ENCODE measurements at regions not wholly inside any gene's neighbourhood (a gene's known extent, or its start where the extent isn't known, plus 50 kb on each side); places are given as distances from the start of the nearest gene placed in this dataset.

DNA sequence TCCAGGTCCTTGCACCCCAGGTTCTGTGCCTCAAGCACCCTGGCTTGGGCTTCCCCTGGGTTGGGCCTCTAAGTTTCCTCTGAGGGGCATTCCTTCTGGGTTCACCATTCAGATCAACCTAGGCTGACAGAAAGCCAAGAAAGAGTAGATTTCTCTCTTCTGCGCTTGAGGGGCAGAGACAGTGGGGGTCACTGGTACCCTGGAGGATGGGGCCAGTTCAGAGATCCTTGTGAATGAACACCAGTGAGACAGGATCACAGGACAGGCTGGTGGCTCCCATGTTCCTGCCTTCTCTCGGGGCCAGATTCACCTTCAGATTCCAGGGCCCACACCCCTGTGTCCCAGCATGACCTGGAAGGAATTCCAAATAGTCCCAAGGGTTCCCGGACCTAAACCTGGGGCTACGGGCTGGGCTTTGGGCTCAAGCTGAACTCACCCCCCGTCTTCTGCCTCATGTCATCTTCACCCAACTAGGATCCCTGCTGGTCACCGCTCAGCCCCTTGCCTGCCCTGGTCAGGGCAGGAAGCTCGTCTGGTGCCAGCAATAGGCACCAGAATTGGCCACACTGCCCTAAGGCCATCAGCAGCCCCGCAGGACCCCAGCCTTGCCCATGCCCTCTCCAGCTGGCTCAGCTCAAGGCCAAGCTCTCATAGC, 91.8 kb upstream of the MVB12B start:
- TF ChIP-seq SIN3A (IDR thresholded peaks at IDR 0.05; ENCODE audit: borderline replicate concordance, insufficient read depth, low read length), result no peak
- no peak for TF ChIP-seq POLR2AphosphoS5 (IDR thresholded peaks at IDR 0.05; ENCODE audit: low read depth, low read length)
- TF ChIP-seq, protein P1, sequence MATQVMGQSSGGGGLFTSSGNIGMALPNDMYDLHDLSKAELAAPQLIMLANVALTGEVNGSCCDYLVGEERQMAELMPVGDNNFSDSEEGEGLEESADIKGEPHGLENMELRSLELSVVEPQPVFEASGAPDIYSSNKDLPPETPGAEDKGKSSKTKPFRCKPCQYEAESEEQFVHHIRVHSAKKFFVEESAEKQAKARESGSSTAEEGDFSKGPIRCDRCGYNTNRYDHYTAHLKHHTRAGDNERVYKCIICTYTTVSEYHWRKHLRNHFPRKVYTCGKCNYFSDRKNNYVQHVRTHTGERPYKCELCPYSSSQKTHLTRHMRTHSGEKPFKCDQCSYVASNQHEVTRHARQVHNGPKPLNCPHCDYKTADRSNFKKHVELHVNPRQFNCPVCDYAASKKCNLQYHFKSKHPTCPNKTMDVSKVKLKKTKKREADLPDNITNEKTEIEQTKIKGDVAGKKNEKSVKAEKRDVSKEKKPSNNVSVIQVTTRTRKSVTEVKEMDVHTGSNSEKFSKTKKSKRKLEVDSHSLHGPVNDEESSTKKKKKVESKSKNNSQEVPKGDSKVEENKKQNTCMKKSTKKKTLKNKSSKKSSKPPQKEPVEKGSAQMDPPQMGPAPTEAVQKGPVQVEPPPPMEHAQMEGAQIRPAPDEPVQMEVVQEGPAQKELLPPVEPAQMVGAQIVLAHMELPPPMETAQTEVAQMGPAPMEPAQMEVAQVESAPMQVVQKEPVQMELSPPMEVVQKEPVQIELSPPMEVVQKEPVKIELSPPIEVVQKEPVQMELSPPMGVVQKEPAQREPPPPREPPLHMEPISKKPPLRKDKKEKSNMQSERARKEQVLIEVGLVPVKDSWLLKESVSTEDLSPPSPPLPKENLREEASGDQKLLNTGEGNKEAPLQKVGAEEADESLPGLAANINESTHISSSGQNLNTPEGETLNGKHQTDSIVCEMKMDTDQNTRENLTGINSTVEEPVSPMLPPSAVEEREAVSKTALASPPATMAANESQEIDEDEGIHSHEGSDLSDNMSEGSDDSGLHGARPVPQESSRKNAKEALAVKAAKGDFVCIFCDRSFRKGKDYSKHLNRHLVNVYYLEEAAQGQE (IDR thresholded peaks at IDR 0.05; ENCODE audit: insufficient read depth in 1 of 2, low read depth in 2 of 2, low read length in 2 of 2), result no peak
- no peak for TF ChIP-seq FOXP2 (optimal IDR thresholded peaks at IDR 0.05; ENCODE audit: borderline replicate concordance, extremely low read depth, extremely low read length, insufficient read depth)

Data from PFSK-1 (cell line).